Thoracic aorta (tissue), 2 donors: ENCODE measurements at regions not wholly inside any gene's neighbourhood (a gene's known extent, or its start where the extent isn't known, plus 50 kb on each side); places are given as distances from the start of the nearest gene placed in this dataset.

Experiments used
- ATAC-seq: fragments of 150-250 bp; one replicate; pipeline ENCODE4 v1.8.0; 2017; ENCODE audit warnings: low read depth; ENCODE audit not compliant: insufficient number of reproducible peaks, low FRiP score
- DNase-seq: peaks from one replicate; pipeline ENCODE4 v3.0.0-alpha.2; 2020; ENCODE audit warnings: low spot score
- H3K27ac ChIP-seq, 2 donors: fragments of 200-600 bp; sonication (generic); 1 replicate in 1 of 2; 2 replicates in 1 of 2; pipeline ENCODE4 v1.5.1; 2016; ENCODE audit warnings: mild to moderate bottlenecking in 2 of 2, moderate library complexity in 2 of 2
- H3K27me3 ChIP-seq: fragments of 200-600 bp; sonication (generic); replicated peaks from 2 replicates; pipeline ENCODE4 v1.6.0; 2016; ENCODE audit warnings: mild to moderate bottlenecking; ENCODE audit not compliant: insufficient read depth
- H3K36me3 ChIP-seq: fragments of 200-600 bp; sonication (generic); one replicate; pipeline ENCODE4 v1.5.1; 2016
- H3K4me1 ChIP-seq, 2 donors: fragments of 200-600 bp; sonication (generic); 1 replicate in 1 of 2; 2 replicates in 1 of 2; pipeline versions ENCODE4 v1.5.1 to v1.6.0; 2016; ENCODE audit warnings: low read depth in 2 of 2, mild to moderate bottlenecking in 1 of 2; ENCODE audit not compliant: control insufficient read depth in 1 of 2
- H3K4me3 ChIP-seq: fragments of 200-600 bp; sonication (generic); 2 replicates; pipeline ENCODE4 v1.5.1; 2016; ENCODE audit warnings: mild to moderate bottlenecking
- H3K9me3 ChIP-seq: fragments of 200-600 bp; sonication (generic); 2 replicates; pipeline ENCODE4 v1.5.1; 2016
- CTCF ChIP-seq: fragments of 200-600 bp; sonication (generic); IDR thresholded peaks from one replicate; pipeline ENCODE4 v1.5.1; 2019; ENCODE audit warnings: antibody characterized with exemption

GRCh38 chr4:127217586-127218229 is 415.0 kb upstream of the INTU start:
- H3K36me3 ChIP-seq: no peaks in the 10 kb centered on the region
- H3K27ac ChIP-seq: no peak overlapping the region
- DNase-seq (no peak), ATAC-seq (no peak)
- no peaks in the 10 kb centered on the region for H3K9me3 ChIP-seq
- no peak overlapping the region for H3K4me3 ChIP-seq
- H3K27me3 ChIP-seq: no peaks in the 10 kb centered on the region
- peaks cover 6 to 13% of the 10 kb centered on the region in 2 donors for H3K4me1 ChIP-seq
- no peak for TF ChIP-seq CTCF

GRCh38 chr4:127219232-127219631 is 413.5 kb upstream of the INTU start:
- no peak for DNase-seq
- peak; percentile 60 for ATAC-seq
- TF ChIP-seq CTCF: no peak

GRCh38 chr4:127224556-127224955 is 408.2 kb upstream of the INTU start:
- DNase-seq: no peak
- Histone ChIP-seq H3K4me1 (peaks cover 0 to 2% of the 10 kb centered on the region in 2 donors), H3K27ac (no peak overlapping the region), H3K4me3 (no peak overlapping the region), H3K9me3 (no peaks in the 10 kb centered on the region), H3K27me3 (no peaks in the 10 kb centered on the region), H3K36me3 (no peaks in the 10 kb centered on the region)
- no peak for TF ChIP-seq CTCF
- ATAC-seq: no peak

More at GRCh38 chr4:127219232-127219631, 413.5 kb upstream of the INTU start:
- no peaks in the 10 kb centered on the region for H3K36me3 ChIP-seq
- H3K4me1 ChIP-seq: peaks cover 2 to 6% of the 10 kb centered on the region in 2 donors
- H3K27ac ChIP-seq: no peak overlapping the region
- H3K9me3 ChIP-seq: no peaks in the 10 kb centered on the region
- no peaks in the 10 kb centered on the region for H3K27me3 ChIP-seq
- no peak overlapping the region for H3K4me3 ChIP-seq

- no peaks in the 10 kb centered on the region for H3K36me3 ChIP-seq
Measured at GRCh38 chr4:127229855-127230608, 402.7 kb upstream of the INTU start.

More at GRCh38 chr4:127229855-127230608, 402.7 kb upstream of the INTU start:
- Histone ChIP-seq H3K27me3 (no peaks in the 10 kb centered on the region), H3K9me3 (no peaks in the 10 kb centered on the region), H3K4me1 (no peaks in the 10 kb centered on the region), H3K27ac (no peak overlapping the region), H3K4me3 (no peak overlapping the region)
- ATAC-seq: no peak
- no peak for DNase-seq
- TF ChIP-seq CTCF: no peak
